DMS153 treated with DMSO at 0.1 percent for 48 hours (cell line): ENCODE measurements at regions not wholly inside any gene's neighbourhood (a gene's known extent, or its start where the extent isn't known, plus 50 kb on each side); places are given as distances from the start of the nearest gene placed in this dataset.
"Not testable (repeated sequence)": the region's sequence is repeated elsewhere in the genome, so short reads cannot be mapped to it uniquely, and the experiment has no call there.

Experiments
- DNase-seq: peaks from one replicate; lab custom pipeline; 2025; ENCODE audit not compliant: unreplicated experiment; lab: John Stamatoyannopoulos, UW

- DNase-seq, result no peak
Observed at GRCh38 chr1:228846952-228847351, 111.7 kb downstream of the RHOU start.

- DNase-seq, result not testable (repeated sequence)
Observed at GRCh38 chr1:228847451-228847850, 112.2 kb downstream of the RHOU start.

DNA sequence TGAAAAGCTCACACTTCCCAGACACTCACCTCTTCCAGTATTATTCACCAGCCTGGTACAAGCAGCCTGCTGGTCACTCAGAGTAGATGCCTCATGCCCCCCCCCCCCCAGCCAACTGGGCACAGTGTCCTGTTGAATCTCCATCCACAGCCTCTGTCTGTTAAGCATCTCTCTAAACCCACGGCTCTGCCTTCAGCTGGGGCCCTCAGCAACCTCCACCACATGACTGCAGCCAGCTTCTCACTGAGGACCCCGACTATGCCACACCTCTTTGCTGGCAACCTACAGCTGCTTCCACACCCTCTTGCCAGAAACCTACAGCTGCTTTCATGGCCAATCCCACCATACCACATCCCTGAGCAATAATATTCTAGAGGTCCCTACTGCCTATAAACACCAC lies 113.1 kb downstream of the RHOU start:
- no peak for DNase-seq

GRCh38 chr1:228849011-228849541 lies 113.8 kb downstream of the RHOU start:
- no peak for DNase-seq

- DNase-seq, result no peak
Observed at GRCh38 chr1:228850141-228851100, 115.1 kb downstream of the RHOU start.

DNA sequence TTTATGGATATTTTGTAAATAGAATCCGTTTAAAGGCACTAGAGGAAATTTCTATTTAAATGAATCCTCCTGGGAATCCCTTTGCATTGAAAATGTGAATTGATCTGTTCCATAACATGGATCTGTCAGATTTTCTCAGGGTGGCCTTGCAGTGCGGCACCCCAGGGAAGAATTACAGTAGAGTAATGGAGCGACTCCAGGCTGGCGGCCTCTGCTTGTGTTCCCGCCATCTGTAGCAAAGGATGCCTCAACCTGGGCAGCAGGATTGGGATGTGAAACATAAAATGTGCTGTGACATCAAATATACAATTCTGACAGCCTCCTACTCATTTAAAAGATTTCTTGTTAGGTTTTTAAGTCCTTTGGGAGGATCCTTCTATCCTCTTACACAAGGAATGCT lies 115.9 kb downstream of the RHOU start:
- DNase-seq, result no peak

DNA sequence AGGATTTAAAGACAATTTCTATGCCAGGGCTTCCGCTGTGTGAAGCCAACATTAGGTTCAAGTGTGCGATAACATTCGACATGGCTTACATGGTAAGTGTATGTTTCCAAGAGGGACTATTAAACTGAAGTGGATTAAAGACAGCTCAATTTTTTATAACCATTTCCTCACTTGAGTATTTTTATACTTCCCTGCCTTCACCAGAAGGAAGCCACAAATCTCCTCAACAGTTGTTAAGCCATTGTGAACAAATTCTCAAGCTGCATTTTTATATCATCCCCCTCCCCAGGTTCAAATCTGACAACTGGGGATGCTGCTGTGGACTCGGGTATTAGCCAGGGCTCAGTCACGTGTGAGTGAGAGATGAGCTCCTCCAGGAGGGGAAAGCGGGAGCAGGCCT lies 116.3 kb downstream of the RHOU start:
- DNase-seq, result no peak

DNA sequence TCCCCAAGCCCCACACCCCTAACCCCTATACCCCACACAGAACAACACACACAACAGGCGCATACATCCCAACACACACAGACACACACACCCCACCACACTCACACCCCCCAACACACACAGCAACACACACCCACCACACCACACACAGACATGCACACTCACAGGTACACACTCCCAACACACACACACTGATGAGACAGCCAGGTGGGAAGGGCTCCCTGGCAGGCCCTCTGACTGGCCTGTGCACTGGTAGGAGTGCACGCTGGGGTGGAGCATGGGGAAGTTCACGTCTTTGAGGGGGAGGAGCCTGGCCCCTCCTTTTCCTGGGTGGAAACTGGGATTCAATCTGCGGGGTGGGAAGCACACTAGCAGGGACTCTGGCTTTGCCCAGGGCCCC lies 116.7 kb downstream of the RHOU start:
- no peak for DNase-seq

DNA sequence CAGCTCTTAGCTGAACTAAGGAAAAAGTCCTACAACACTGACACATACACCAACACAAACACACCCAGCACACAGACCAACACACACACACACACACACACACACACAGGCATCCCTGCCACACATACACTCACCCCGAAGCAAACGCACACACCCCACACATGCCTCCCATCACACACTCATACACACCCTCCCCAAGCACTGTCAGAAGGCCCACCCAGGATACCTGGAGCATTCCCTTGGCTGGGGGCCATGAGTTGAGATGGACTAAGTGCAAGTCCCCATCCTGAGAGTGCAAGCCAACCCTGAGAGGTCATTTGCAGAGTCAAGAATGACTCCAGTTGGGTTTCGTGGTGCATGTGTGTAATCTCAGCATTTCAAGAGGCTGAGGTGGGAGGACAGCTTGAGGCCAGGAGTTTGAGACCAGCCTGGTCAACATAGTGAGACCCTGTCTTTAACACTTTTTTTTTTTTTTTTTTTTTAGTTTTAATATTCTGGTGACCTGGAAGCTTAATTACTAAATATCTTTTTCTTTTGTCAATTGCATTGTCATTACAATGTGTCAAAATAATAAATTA lies 117.3 kb downstream of the RHOU start:
- no peak for DNase-seq

DNA sequence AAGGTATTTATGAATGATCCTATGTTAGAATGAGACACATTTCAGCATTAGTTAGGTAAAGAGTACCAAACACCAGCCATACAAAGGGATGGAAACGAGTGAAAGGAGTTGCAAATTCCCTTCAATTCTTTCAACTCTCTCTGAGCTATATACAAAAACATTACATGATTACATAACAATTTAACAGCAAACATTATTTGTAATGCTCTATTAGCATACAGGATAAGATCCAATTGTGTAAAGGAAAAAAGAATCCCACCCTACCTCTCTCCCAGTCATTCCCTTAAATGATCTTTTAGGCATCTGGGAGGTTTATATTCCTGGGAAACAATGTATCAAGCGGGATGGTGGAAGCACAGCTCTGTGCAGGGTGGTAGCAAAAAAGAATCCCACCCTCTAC lies 117.9 kb downstream of the RHOU start:
- DNase-seq, result no peak

DNA sequence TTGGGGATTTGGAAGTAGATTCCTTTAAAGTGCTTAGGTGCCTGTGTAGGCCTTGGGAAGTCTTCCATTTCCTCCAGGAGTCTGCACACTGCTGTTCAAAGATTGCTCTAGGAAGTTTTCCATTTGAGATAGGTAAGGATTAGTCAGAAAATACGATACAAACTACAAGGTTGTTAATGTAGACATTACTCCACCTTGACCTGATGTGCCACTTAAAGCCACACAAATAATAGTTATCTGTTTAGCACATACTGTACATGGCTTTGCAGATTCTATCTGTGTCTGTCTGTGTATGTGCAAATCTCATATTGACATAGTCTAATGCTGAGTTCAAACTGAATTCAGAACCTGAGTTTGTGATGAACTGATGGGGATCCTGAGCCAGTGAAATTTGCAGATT lies 118.4 kb downstream of the RHOU start:
- DNase-seq, result no peak

DNA sequence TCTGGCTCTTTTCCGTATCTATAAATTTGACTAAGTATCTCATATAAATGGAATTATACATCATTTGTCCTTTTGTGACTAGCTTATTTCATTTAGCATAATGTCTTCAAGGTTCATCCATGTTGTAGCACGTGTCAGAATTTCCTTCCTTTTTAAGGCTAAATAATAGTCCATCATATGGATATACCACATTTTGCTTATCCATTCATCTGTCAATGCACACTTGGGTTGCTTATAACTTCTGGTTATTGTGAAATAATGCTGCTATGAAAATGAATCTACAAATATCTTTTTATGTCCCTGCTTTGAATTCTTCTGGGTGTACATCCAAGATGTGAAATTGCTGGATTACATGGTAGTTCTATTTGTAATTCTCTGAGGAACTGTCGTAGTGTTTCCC lies 119.6 kb downstream of the RHOU start:
- DNase-seq, result no peak

DNA sequence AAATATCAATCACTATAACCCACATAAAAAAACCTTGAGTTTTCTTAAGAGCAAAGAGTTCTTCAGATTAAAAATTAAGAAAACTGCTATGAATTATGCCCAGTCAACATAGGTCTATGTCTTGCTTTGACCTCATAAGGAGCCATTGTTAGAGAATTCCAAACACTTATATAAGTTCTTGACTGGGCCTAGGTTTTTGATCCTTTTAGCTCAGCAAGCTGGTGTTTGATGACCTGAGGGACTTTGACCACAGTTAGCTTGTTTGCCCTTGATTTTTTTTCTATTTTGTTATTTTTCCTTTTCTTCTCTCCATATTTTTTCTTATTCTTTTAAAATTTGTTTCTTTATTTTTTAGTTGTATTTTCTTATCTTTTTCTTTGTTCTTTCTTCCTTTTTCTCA lies 122.3 kb downstream of the RHOU start:
- no peak for DNase-seq

- peak; percentile 68 for DNase-seq
Observed at GRCh38 chr1:228860911-228861831, 125.9 kb downstream of the RHOU start.

DNA sequence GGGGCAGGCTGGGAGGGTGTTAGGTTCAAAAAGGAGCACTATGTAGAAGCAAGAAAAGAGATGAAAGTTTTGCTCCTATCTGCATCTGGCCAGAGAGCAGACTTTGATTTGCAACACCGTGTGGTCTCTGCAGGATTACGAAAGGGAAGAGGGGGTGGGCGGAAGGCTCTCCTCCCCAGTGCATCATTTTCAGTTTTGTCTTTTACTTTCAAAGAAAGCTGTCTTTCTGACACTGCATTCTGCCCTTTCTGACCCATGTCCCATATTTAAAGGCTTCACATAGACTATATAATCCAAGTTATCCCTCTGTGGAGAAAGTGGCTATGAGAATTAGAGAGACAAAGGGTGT lies 126.5 kb downstream of the RHOU start:
- no peak for DNase-seq

DNA sequence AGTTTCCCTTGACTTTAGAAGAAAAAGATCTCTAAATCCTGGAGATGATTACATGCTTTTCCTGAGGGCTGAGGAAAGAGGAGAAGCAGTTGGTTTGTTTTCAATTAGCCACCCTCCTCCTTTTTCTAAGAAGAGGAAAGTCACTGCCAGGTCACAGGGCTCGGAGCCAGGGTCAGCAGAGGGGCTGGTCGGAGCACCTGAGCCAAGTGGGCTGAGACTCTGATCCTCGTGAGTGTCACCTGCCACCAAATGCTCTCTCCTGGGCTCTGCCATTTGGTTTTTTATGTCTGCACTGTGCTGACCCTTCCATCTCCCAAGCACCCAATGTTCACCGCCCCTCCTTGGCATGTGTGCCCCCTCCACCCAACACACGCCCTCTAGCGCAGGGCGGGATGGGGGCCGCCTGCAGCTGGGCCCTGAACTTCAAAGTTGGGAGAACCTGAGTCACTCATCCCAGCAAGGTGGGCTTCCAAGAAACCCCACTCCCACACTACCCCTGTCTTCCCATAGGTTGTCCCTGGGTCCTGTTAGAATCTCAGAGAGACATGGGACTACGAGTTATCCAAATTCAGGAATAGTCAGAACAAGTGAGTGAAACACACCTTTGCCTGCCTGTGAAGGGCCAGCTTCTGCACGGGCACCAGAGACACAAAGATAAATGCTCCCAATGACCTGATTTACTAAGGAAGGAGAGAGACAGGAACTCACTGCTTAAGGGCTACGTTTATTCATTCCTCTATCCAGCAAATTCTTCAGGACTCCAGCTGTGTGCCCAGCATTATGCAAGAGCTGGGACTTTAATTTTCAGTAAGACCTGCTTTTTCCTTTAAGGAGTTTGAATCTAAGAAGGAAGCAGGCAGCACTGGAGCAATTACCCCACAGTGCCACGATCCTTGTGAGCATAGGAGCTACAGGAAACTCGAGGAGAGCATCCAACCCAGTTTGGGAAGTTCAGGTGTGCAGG lies 127.5 kb downstream of the RHOU start:
- DNase-seq, result no peak

- DNase-seq, result no peak
Observed at GRCh38 chr1:228863776-228864175, 128.5 kb downstream of the RHOU start.

DNA sequence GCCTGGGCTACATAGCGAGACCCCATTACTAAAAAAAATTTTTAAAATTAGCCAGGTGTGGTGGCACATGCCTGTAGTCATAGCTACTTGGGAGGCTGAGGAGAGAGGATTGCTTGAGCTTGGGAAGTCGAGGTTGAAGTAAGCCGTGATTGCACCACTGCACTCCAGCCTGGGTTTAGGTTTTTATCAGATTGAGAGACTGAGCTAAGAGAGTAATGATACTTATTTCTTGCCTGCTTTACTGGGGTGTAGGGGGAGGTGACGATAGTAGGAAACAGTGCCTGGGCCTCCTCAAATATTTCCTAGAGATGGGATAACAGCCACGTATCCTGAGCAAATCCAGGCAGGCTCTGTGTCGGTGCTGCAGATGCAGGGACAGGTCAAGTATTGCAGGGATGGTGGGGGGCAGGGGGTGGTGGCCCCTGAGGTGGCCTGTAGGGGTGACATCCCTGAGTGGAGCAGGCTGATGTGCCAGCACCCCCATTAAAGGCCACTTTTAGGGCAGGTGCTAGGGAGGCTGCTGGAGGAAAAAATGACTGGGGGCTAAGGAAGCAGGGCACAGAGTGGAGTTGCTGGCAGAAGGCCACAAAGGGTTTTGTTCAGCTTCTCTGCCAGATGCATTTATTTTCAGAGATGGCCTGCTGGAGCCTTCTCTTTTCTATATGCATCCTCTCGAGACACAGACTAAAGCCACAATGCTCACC lies 130.5 kb downstream of the RHOU start:
- DNase-seq, result no peak

DNA sequence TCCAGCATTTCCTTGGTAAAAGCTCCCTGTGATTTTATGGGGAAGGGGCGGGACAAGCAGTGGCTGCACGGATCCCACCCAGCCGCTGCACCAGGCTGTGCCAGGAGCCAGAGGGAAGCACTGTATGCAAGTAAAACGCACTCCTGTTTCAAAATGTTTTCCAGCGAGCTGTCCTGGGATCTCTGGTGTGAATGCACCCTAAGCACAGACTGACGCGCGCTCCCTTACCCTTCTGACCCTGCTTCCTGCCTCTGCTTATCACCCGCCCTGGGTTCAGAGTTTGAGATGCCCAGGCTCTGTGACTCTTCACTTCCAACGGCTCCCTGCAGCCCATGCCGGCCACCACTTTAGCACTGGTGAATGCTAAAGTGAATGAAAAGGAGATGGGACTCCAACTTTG lies 131.2 kb downstream of the RHOU start:
- DNase-seq, result no peak
